IPS DF 4.7 (cell line): ENCODE measurements at regions not wholly inside any gene's neighbourhood (a gene's known extent, or its start where the extent isn't known, plus 50 kb on each side); places are given as distances from the start of the nearest gene placed in this dataset.

Source experiments
- DNase-seq: peaks from one replicate; pipeline ENCODE4 v3.0.0-alpha.2; 2013; ENCODE audit warnings: low spot score; ENCODE audit errors: extremely low read depth

DNA sequence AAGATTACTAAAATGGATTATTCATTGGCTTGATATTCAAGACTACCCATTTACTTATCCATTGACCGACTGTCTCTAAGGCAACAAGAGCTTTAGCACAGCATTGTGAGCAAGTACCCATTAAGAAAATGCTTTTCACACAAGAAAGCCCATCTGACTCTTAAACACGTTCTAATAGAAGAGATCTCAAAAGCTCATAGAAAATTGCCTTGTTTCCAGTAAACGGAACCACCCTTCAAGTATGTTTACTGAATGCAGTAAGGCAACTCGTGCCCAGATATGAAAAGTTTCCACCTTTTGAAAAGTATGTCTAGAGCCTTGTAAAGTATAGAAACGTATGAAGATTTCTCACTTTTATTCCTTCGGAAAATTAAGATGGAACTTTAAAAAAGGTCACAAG is 655.3 kb upstream of the ALCAM start:
- DNase-seq = no peak

DNA sequence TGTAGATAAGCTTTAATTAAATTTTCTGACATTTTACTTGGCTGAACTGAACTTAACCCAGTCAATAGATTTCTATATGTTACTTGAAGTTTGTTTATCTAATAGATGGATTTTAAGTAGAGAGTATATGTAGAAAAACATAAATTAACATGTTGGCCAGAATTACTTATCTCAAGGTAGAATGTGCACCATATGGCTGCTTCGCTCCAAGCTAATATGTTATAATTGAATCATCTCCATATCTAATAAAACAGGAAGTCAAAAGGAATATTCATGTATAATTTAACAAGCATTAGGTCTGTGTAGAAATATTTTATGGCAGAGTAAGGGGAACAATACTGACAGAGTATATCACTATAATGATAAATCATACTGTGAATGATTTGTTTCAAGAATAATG is 650.7 kb upstream of the ALCAM start:
- DNase-seq = no peak

DNA sequence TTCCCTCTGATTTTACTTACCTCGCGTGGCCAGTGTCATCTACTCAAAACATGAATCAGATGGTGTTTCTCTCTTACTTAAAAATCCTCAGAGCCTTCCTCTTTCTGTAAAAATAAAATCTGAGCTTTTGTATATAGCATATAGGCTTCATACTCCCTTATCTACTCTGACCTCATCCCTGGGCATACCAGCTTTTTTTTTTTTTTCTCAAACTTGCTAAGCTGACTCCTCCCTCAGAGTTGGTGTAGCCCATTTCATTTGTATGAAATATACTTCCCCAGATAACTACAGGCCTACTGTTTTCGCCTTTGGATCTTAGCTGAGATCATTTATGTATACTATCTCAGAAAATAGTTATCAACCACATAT is 648.9 kb upstream of the ALCAM start:
- no peak for DNase-seq

DNA sequence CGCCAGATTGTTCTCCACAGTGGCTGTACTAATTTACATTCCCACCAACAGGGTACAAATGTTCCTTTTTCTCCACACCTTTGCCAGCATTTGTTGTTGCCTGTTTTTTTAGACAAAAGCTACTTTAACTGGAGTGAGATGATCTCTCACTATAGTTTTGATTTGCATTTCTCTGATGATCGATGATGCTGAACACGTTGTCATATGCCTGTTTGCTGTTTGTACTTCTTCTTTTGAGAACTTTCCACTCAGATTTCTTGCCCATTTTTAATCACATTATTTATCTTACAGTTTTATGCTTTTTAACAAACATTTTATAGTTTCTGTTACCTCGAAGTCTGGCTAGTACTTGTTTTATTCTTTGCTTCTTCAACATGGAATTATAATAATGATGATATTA is 643.7 kb upstream of the ALCAM start:
- DNase-seq = no peak

DNA sequence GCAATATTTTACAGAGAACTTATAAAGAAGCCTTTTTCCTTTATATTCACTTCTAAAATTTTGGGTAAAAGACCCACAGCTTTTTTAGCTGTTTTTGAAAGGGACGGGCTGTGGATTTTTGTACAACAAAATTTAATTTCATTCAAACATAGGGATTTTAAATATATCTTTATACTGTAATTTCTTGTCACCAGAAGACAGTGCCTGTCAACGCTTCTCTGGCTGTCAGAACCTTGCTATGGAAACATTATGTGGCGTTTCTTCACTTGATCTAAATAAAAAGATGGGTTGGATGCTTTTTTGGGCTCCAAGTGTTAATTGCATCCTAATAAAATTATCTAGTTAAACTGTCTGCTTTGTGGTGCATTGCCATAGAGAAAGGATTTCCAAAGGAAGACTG is 635.6 kb upstream of the ALCAM start:
- no peak for DNase-seq

DNA sequence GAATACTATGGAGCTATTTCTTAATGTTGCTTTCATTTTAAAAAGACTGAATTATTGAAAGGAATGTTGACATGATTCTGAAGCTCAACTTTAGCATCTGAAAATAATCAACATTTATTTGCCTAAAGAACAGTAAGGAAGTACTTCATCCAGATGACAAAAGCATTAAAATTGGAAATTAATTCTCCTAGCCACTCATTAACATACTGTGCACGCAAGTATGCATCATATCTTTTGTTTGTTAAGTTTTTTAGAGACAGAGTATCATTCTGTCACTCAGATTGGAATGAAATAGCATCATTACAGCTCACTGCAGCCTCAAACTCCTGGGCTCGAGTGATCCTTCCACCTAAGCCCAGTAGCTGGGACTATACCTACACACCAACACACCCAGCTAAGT is 632.1 kb upstream of the ALCAM start:
- no peak for DNase-seq

DNA sequence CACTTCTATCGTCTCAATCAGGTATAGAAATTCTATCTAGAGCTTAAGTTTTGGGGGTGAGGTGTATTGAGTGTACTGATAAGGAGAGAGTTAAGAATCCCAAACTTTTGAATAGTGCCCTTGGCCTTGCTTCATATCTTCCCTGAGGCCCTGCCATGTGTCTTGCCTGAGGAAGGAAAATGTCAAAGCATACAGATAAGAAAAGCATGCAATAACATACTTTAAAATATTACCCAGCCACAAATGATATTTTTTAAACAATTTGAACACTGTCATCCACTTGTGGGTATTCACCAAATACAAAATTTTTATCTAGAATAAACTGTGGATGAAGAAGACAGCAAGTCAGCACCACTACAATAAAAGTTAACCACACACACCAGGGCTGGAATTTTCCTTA is 631.0 kb upstream of the ALCAM start:
- DNase-seq = no peak

DNA sequence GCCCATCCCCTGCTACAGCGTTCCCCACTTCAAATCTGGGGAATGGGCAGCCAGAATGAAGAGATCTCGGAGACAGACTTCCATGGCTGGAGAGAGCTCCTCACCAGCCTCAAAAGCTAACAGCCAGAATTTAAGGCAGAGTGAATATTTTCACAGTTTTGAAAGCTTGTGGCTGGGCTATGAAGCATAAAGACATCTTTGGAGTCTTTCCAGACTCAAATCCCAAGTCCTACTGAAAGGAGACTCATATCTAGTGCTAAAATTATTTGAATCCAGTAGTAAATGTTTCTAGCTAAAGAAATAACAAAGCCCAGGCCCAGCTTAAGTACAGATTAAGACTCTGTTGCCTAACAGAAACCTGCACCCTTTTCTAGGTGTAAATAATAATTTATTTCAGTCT is 628.4 kb upstream of the ALCAM start:
- DNase-seq = no peak

DNA sequence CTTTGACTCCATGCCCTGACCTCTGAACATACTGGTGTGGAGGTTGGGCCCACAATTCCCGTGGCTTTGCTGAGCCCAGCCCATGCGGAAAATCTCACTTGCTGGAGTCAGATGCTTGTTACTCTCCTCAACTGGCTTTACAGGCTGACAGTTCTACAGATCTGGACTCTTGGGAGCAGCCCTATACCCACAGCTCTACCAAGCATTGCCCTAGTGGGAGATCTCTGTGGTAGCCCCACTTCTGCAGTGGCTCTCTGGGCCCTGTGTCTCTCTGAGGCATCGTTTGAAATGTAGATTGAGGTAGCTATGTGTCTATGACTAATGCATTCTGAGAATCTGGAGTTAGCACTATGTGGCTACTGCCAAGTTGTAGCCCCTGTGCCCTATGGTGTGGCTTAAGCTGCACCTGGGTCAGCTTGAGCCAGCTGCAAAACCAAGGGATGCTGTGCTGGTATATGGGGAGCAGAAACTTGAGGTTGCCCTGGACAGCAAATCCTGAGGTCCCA is 625.8 kb upstream of the ALCAM start:
- no peak for DNase-seq

DNA sequence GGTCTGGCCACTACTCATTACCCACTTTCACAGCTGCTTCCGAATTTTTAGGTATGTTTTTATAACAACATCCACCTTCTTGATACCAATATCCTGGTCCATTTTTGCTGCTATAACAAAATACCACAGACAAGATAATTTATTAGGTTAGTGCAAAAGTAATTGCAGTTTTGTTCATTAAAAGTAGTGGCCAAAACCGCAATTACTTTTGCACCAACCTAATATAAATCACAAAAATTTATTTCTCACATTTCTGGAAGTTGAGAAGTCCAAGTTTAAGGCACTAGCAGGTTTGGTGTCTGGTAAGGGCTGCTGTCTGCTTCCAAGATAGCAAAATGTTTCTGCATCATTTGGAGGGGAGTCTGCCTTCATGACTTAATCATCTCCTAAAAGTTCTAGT is 624.7 kb upstream of the ALCAM start:
- no peak for DNase-seq

DNA sequence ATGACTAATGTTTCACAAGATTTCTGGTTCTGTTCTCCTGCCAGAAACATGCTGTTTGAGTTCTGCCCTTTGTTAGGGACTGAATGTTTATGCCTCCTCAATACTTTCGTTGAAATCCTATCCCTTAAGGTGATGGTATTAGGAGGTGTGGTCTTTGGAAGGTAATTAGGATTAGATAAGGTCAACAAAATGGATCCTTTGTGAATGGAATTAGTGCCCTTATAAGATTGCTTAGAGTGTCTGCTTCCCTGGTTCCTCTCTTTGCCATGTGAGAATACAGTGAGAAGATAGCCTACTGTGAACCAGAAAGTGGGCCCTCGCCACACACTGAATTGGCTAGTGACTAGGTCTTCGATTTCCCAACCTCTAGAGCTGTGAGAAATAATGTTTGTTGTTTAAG is 621.4 kb upstream of the ALCAM start:
- DNase-seq = no peak

DNA sequence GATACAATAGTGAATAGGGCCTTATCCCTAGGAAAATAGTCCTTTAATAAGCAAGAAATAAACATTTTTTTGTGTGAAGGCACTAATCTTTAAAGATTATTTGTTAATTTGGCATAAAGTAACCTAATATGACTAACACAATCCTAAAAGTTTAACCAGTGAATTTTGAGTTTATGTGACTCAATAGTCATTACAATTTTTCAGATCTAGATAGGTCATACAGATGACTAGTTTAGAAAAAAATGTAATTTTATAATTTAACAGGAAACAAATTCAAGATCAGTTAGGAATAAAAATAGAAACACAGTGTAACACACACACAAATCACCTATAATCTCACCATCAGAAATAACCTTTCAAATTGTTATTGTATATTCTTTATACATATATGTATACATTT is 620.7 kb upstream of the ALCAM start:
- no peak for DNase-seq

DNA sequence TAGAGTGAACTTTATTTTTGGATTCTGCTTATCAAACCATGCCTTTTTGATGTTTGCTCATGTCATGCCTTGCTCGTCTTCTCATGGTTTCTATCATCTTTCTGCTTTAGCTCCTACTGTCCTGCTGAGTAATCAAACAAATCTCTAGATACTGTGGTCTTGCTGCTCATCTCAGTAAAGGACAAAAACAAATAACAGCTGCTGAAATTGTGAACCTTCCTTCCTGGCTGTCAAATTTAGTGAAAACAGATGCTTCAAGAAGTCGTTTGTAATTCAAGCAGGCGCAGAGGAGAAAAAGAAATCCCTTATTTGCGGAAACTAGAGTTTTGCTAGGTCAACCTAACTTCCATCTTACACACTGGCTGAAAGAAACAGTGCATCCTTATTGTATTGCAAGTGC is 616.1 kb upstream of the ALCAM start:
- no peak for DNase-seq

DNA sequence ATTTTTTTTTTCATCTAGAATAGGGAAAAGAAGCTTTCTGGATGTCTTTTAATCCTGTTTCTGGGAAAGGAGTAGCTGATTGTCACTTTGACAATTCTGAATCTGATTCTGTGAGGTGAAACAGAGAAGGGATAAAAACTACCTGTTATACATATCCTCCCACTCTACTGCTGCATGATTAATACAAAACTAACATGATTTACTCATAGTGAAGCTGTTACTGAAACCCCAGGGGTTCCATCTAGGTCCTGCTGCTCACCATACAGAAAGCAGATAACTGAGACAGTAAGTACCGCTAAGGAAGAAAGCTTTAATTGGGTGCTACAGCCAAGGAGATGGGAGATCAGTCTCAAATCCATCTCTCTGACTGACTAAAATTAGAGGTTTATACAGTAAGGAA is 610.9 kb upstream of the ALCAM start:
- DNase-seq = no peak

DNA sequence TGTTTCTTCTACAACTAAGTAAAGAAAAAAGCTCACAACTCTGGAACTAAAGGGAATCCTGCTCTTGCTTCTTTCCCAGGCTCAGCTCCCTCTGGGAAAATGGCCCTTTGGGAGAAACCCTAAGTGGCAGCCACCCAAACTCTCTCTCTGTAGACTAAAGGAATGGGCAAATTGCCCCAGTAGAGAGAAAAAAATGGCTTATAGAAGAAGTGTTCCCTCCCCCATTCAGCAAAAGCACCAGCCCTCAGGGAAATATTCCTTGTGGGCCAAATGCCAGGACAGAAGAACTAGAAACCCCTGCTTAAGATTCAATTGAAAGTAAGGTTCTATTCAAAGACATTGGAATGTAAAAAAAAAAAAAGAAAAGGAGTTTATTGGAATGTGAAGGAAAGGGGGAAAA is 603.7 kb upstream of the ALCAM start:
- DNase-seq = no peak

DNA sequence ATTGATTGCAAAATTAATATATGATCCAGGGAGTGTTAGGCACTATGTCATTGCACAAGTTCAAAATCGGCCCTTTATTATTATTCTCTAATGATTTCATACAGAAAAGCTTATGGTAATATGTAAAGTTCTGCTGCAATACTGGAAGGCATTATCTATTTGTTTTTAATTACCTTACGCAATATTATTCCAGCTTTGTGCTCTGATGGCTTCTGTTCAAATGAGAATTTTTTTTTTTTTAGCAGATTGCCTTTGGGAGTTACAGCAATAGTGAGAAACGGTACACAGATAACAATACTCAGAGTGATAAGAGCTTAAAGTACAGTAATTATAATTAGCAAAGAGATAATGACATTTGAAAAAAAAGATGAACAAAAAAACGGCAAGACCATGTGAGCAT is 602.2 kb upstream of the ALCAM start:
- DNase-seq = no peak

DNA sequence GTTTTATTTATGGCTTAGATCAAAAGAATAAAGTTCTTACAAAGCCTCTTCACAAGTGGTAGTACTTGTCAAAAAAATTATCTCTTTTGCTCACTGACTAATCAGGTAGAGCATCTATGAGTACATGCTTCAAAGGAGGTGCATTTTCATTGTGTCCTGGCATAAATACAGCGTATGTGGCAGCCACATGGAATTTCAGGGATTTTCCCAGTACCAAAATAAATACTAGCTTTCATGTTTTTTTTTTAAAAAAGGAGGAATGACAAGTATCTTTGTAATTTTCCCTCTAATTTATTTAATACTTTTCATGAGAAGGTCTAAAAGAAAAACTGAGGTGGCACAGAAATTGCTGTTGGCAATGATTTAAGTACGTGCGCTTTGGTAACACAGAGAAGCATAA is 597.8 kb upstream of the ALCAM start:
- no peak for DNase-seq

DNA sequence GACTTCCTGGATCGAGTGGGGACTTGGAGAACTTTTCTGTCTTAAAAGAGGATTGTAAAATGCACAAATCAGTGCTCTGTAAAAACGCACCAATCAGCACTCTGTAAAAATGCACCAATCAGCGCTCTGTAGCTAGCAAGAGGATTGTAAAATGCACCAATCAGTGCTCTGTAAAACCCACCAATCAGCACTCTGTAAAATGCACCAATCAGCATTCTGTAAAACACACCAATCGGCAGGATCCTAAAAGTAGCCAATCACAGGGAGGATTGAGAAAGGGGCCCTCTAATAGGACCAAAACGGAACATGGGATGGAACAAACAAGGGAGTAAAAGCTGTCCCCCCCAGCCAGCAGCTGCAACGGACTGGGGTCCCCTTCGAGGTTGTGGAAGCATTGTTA is 587.4 kb upstream of the ALCAM start:
- DNase-seq = no peak

DNA sequence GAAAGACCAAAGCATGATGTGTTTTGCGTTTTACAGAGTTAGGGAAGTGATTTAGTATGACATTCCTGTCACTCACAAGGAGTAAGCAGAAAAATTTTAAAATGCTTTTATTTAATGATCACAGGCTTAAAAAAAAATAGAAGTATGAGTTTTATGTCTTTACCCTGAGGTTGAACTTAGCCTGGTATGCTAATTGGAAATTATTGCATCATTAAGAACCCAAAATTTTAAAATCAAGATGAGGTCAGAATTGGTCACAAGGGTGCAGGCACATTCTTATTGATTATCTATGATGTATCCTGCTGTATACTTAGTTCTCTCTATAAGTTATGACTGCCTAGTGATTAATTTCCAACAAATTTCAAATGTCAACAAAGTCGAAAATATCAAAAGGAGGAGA is 585.6 kb upstream of the ALCAM start:
- no peak for DNase-seq

DNA sequence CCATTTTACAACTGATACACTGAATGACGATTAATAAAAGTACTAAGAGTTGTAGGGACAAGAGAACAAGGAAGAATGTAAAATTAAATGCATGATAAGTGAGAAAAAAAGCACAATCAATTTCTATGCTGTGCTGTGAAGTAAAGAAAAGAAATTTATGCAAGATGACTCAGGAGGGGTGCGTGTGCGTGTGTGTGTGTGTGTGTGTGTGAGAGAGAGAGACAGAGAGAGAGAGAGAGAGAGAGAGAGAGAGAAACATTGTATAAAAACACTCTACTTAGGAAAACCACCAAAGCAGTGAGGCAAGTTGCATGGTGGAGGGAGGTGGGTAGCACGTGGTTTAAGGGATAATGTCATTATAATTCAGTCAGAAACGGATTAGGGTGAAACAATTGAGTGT is 580.8 kb upstream of the ALCAM start:
- no peak for DNase-seq

DNA sequence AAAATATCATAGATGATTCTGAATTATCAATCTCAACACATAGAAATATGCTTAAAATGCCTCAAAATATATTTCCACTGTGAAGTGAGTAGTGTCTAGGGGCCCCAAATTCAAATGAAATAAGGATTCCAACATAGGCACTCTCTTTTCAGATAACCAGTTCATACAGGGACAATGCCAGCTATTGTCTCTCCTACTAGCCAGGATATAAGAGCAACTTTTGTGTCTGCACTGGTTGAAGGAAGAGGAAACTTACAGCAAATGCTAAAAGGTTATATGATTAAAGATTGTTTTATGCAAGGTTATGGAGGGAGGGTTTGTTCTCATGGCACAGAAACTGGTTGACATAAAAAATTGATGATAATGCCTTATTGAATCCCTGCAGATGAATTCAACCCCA is 579.4 kb upstream of the ALCAM start:
- DNase-seq = no peak

DNA sequence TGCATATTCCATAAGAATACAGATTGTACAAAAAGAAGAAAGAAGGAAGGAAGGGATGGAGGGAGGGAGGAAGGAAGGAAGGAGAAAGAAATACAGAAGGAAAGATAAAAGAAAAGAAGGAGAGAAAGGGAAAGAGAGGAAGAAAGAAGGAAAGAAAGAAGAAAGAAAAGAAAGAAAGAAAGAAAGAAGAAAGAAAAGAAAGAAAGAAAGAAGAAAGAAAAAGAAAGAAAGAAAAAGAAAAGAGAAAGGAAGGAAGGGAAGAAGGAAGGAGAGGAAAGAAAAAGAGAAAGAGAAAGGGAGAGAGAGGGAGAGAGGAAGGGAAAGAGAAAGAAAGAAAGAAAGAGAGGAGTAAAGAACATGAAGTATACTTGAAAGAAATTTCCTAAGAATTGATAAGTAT is 577.9 kb upstream of the ALCAM start:
- no peak for DNase-seq

DNA sequence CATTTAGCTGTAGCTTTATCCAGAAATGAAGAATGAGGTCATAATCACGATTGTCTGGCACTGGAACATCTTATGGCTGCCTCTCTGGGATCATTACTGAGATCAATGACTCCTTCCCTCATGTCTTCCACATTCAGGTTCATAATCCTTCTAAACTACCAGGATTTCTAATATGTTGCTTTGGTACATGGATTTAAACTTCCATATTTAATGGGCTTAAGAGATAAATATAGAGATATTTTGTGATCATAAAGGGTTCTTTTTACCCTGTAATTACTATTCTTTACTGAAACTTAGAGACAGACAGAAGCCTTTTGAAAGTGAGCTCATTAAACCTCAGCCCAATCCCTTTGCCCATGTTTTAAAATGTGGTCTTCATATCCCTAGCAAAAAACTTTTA is 575.4 kb upstream of the ALCAM start:
- no peak for DNase-seq

DNA sequence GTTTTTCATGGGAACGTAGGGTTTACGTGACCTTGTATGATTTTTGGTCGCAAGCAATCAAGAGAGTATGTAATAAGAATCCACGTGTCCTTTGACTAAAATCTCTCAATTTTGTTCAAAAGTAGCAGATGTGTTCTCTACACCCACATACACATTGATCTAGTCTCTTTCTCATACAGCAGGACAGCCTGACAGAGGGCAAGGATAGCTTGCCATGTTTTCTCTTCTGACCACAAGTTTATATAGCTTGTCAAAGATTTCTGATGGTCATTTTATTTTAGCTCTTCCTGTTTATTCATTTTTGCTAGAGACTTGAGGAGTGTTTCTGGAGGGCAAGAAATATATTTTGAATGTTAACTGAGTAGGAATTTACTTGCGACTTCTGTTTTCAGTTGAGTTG is 570.2 kb upstream of the ALCAM start:
- DNase-seq = no peak

DNA sequence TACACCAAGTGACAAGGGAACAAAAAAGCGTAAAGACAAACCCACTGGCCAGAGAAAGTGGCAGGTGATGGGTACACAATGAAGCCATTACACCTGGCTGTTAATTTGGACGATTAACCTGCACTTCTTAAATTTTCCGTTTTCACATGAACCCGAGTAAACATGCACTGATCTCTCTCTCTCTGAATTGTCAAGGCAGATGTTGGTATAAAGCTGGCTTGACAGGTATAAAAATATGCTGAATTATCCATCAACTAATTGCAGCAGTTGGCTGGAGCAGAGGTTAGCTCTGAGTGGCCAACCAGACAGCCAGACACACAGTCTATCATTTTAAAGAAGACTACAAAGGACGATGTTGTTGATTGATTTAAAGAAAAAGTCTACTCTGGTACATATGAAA is 561.7 kb upstream of the ALCAM start:
- DNase-seq = no peak
